ENCODE measurements at regions not wholly inside any gene's neighbourhood (a gene's known extent, or its start where the extent isn't known, plus 50 kb on each side); places are given as distances from the start of the nearest gene placed in this dataset.

GRCh38 chr1:219119839-219120238 lies 53.8 kb upstream of the LYPLAL1 start:
- DNase-seq = no peak

DNA sequence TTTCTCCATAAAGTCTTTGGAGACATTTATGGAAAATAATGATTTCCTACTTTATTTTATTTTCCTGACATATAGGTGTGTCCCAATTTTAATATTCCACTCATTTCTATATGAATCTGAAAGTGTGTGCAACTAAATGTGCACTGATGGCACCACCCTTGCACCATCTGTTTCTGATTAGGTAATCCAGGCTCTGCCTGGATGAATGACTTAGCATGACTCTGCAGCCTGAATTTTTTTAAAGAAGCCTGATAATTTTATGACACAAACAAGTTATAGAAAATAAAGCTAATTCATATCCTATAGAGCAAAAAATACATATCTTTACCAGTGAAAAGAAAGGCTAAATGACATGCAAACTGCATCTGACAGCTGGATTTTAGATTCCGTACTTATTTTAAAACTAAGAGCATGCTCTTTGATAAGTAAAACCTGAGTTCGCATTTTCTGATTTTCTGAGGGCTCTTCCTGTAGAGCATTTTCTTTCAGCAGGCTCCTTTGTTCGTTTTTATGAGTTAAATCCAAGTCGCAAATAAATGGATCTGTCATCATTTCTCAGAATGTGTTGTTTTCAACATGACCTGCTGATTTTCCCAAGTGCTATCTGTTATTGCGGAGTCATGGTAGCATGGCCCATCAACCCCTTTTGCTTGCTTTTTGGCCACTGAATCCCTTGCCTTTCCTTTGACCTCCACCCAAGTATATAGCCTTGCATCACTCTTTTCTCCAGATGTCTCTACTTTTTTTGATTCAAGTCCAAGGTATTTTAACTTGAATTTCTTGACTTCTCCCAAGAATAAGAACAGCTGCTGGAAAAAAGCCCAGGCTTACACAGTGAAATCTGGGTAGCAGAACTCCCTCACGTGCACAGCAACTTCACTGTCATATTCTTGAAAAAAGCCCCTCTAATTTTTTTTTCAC lies 52.8 kb upstream of the LYPLAL1 start:
- DNase-seq = no peak

GRCh38 chr1:219121679-219122078 lies 52.0 kb upstream of the LYPLAL1 start:
- DNase-seq = no peak

GRCh38 chr1:219123036-219123435 lies 50.6 kb upstream of the LYPLAL1 start:
- no peak for DNase-seq

Measured in midbrain (tissue), 1 donor.